SU-DHL-6 (cell line): ENCODE measurements at regions not wholly inside any gene's neighbourhood (a gene's known extent, or its start where the extent isn't known, plus 50 kb on each side); places are given as distances from the start of the nearest gene placed in this dataset.

Source experiments
- H2AFZ ChIP-seq: fragments of 200-600 bp; sonication (generic); 2 replicates; pipeline ENCODE4 v1.6.1; 2014; ENCODE audit warnings: low read depth, mild to moderate bottlenecking, moderate library complexity, mixed read lengths, antibody characterized with exemption, low read length; ENCODE audit not compliant: severe bottlenecking
- H3F3A ChIP-seq: fragments of 200-600 bp; shearing (Covaris generic); 2 replicates; pipeline ENCODE4 v1.6.0; 2016; ENCODE audit warnings: antibody characterized with exemption, mild to moderate bottlenecking; ENCODE audit not compliant: insufficient read depth
- H3K27ac ChIP-seq: fragments of 200-600 bp; sonication (generic); 2 replicates; pipeline ENCODE4 v1.5.1; 2016; ENCODE audit warnings: low read depth, mild to moderate bottlenecking, low read length, moderate library complexity, mixed read lengths
- H3K27me3 ChIP-seq: fragments of 200-600 bp; sonication (generic), shearing (Covaris generic); 2 replicates; pipeline ENCODE4 v1.6.0; 2014; ENCODE audit warnings: mild to moderate bottlenecking, low read length
- H3K36me3 ChIP-seq: fragments of 200-600 bp; sonication (generic); 2 replicates; pipeline ENCODE4 v1.6.1; 2014; ENCODE audit warnings: mild to moderate bottlenecking, low read length, mixed read lengths
- H3K4me2 ChIP-seq: fragments of 300-600, 200-600 bp; shearing (Covaris generic), sonication (generic); 2 replicates; pipeline ENCODE4 v1.6.0; 2014; ENCODE audit warnings: low read length, low read depth, mild to moderate bottlenecking; ENCODE audit not compliant: poor library complexity, severe bottlenecking
- H3K4me3 ChIP-seq: fragments of 200-600 bp; sonication (generic); 2 replicates; pipeline ENCODE4 v1.5.1; 2014; ENCODE audit warnings: antibody characterized with exemption, low read length, mild to moderate bottlenecking, mixed read lengths; ENCODE audit not compliant: insufficient read depth, poor library complexity, severe bottlenecking
- H3K79me2 ChIP-seq: fragments of 200-600 bp; sonication (generic); 2 replicates; pipeline ENCODE4 v1.6.1; 2014; ENCODE audit warnings: mild to moderate bottlenecking, low read length, moderate library complexity; ENCODE audit not compliant: insufficient read depth
- H3K9ac ChIP-seq: fragments of 200-600 bp; sonication (generic); 2 replicates; pipeline ENCODE4 v1.7.0; 2014; ENCODE audit warnings: mild to moderate bottlenecking, low read length
- H3K9me2 ChIP-seq: fragments of 200-600 bp; sonication (generic); replicated peaks from 2 replicates; pipeline ENCODE4 v1.6.1; 2014; ENCODE audit warnings: low read length; ENCODE audit not compliant: insufficient read depth
- H3K9me3 ChIP-seq: fragments of 200-600 bp; sonication (generic); 2 replicates; pipeline ENCODE4 v1.6.1; 2014; ENCODE audit warnings: low read length, mixed read lengths; ENCODE audit not compliant: insufficient read depth
- H4K20me1 ChIP-seq: fragments of 200-600 bp; sonication (generic); 2 replicates; pipeline ENCODE4 v1.6.1; 2014; ENCODE audit warnings: low read depth, mild to moderate bottlenecking, antibody characterized with exemption, low read length, moderate library complexity, mixed read lengths
- EZH2phosphoT487 ChIP-seq: fragments of 200-600 bp; sonication (generic), shearing (Covaris generic); conservative IDR thresholded peaks from 2 replicates; pipeline ENCODE4 v1.6.1; 2018; ENCODE audit warnings: mild to moderate bottlenecking, antibody characterized with exemption, low read length, moderate library complexity, mixed read lengths
- TF ChIP-seq, protein P1 (sequence below): fragments of 200-600 bp; sonication (generic); IDR thresholded peaks from one replicate; pipeline ENCODE4 v1.5.1; 2017; ENCODE audit warnings: antibody characterized with exemption, mild to moderate bottlenecking, low read length, moderate library complexity; ENCODE audit not compliant: insufficient read depth, poor library complexity, severe bottlenecking

DNA sequence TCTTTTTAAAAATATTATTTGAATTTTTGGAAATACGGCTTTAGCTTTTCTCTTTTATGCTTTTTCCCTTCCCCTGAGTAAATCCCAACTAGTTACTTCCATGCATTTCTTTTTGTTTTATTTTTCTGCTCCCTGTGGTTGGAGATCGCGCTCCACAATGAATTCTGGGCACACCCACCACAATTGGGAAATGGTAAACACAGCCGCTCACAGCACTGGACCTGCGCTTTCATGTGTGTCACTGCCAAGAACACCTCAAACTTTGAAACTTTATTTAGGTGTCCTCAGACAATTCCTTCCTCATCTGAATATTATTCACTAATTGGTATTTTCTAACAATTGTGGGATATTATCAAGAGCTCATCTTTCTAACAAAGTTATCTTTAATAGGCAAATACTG, 82.8 kb upstream of the TMEM18 start:
- H3K4me3 ChIP-seq, result no peak overlapping the region
- H3K9me3 ChIP-seq, result no peaks in the 10 kb centered on the region
- TF ChIP-seq, protein P1, sequence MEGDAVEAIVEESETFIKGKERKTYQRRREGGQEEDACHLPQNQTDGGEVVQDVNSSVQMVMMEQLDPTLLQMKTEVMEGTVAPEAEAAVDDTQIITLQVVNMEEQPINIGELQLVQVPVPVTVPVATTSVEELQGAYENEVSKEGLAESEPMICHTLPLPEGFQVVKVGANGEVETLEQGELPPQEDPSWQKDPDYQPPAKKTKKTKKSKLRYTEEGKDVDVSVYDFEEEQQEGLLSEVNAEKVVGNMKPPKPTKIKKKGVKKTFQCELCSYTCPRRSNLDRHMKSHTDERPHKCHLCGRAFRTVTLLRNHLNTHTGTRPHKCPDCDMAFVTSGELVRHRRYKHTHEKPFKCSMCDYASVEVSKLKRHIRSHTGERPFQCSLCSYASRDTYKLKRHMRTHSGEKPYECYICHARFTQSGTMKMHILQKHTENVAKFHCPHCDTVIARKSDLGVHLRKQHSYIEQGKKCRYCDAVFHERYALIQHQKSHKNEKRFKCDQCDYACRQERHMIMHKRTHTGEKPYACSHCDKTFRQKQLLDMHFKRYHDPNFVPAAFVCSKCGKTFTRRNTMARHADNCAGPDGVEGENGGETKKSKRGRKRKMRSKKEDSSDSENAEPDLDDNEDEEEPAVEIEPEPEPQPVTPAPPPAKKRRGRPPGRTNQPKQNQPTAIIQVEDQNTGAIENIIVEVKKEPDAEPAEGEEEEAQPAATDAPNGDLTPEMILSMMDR, result no peak
- TF ChIP-seq EZH2phosphoT487, result no peak
- H3K9me2 ChIP-seq, result no peaks in the 10 kb centered on the region
- H3K9ac ChIP-seq, result no peak overlapping the region
- H4K20me1 ChIP-seq, result no peaks in the 10 kb centered on the region
- H3K27me3 ChIP-seq, result no peaks in the 10 kb centered on the region
- no peak overlapping the region for H3K4me2 ChIP-seq
- H2AFZ ChIP-seq, result no peak overlapping the region
- H3F3A ChIP-seq, result no peaks in the 10 kb centered on the region
- no peak overlapping the region for H3K27ac ChIP-seq
- H3K36me3 ChIP-seq, result no peaks in the 10 kb centered on the region
- no peaks in the 10 kb centered on the region for H3K79me2 ChIP-seq

DNA sequence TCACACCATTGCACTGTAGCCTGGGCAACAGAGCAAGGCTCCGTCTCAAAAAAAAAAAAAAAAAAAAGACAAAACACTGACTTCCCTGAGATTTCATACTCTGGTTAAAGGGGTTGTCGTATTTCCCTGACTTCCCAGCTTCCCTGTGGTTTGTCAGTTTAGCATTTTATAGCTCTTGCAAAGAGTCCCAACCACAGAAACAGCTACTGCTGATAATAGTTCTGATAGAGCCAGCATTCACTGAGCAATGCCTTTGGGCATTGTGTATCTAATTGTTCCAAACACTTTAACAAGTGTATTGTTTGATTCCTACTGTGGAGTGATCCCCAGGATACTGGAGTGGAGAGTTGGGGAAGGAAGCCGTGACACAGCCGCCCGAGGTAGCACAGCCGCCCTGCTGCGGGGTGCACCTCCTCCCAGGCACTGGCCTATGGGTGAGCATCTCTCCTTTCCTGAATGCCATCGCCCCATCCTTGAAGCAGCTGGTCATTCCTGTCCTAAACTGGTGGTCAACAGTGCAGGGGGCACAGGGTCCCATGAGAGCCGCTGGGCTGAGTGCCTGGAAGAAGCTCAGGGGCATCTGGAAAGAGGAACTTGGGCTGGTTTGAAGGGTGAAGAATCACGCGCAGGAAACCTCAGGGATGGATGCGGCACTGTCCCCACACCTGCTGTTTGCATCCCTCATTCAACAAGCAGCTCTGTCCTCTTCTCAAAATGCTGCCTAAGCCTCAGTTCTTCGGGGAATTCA, 81.0 kb upstream of the TMEM18 start:
- Histone ChIP-seq H3K4me2 (no peak overlapping the region), H3K27me3 (no peaks in the 10 kb centered on the region), H3K27ac (no peak overlapping the region), H2AFZ (no peak overlapping the region), H3K9ac (no peak overlapping the region), H3K9me3 (no peaks in the 10 kb centered on the region), H3K36me3 (no peaks in the 10 kb centered on the region), H3F3A (no peaks in the 10 kb centered on the region), H3K4me3 (no peak overlapping the region), H3K79me2 (no peaks in the 10 kb centered on the region), H4K20me1 (no peaks in the 10 kb centered on the region), H3K9me2 (no peaks in the 10 kb centered on the region)
- TF ChIP-seq EZH2phosphoT487, result no peak
- TF ChIP-seq, protein P1, result no peak

DNA sequence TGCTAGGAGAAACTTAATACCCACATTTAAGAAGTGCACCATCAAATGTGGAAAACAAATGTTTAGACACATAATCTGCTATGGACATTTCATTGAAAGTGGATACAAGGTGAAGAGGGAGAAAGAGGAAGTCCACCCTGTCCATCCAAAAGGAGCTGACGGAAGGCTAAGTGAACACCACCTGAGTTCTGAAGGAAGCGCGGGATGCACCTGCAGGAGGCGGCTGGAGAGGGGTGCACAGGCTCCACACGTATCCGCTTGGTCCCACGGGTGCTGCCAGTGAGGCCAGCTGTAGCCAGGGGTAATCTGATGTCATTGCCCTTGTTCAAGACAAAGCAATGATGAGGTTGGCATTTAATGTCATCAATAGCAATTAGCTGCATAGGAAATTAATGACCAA, 75.9 kb upstream of the TMEM18 start:
- no peaks in the 10 kb centered on the region for H3K36me3 ChIP-seq
- no peak overlapping the region for H2AFZ ChIP-seq
- no peaks in the 10 kb centered on the region for H3F3A ChIP-seq
- no peaks in the 10 kb centered on the region for H4K20me1 ChIP-seq
- TF ChIP-seq EZH2phosphoT487, result no peak
- TF ChIP-seq, protein P1, result no peak
- no peaks in the 10 kb centered on the region for H3K9me2 ChIP-seq
- no peak overlapping the region for H3K9ac ChIP-seq
- H3K79me2 ChIP-seq, result no peaks in the 10 kb centered on the region
- H3K9me3 ChIP-seq, result no peaks in the 10 kb centered on the region
- no peak overlapping the region for H3K27ac ChIP-seq
- H3K4me3 ChIP-seq, result no peak overlapping the region
- no peak overlapping the region for H3K4me2 ChIP-seq
- no peaks in the 10 kb centered on the region for H3K27me3 ChIP-seq
